A673 (cell line): ENCODE measurements at regions not wholly inside any gene's neighbourhood (a gene's known extent, or its start where the extent isn't known, plus 50 kb on each side); places are given as distances from the start of the nearest gene placed in this dataset.

Experiments
- CTCF ChIP-seq: fragments of 300-800, 200-600 bp; sonication (generic); conservative IDR thresholded peaks from 2 replicates; pipeline ENCODE4 v1.5.1; 2017; ENCODE audit warnings: low read depth, mild to moderate bottlenecking, antibody characterized with exemption, low read length, moderate library complexity, mixed read lengths
- EZH2 ChIP-seq: fragments of 200-600 bp; sonication (generic); IDR thresholded peaks from 2 replicates; pipeline ENCODE4 v1.6.1; 2017; ENCODE audit warnings: borderline replicate concordance, low read depth, mild to moderate bottlenecking, mixed read lengths, antibody characterized with exemption, low read length; ENCODE audit not compliant: poor library complexity, severe bottlenecking

- TF ChIP-seq EZH2: no peak
- no peak for TF ChIP-seq CTCF
Observed at GRCh38 chr1:37372711-37373110, 101.7 kb upstream of the ZC3H12A start.
